Erythroblast (primary cell): ENCODE measurements at regions not wholly inside any gene's neighbourhood (a gene's known extent, or its start where the extent isn't known, plus 50 kb on each side); places are given as distances from the start of the nearest gene placed in this dataset.

Experiments used
- GATA1 ChIP-seq: IDR thresholded peaks from 2 replicates; pipeline ENCODE4 v1.6.1; 2011; ENCODE audit warnings: low read depth, mild to moderate bottlenecking, control low read depth, low read length, moderate library complexity
- POLR2A ChIP-seq: IDR thresholded peaks from 2 replicates; pipeline ENCODE4 v1.6.1; 2011; ENCODE audit warnings: mild to moderate bottlenecking, low read length

DNA sequence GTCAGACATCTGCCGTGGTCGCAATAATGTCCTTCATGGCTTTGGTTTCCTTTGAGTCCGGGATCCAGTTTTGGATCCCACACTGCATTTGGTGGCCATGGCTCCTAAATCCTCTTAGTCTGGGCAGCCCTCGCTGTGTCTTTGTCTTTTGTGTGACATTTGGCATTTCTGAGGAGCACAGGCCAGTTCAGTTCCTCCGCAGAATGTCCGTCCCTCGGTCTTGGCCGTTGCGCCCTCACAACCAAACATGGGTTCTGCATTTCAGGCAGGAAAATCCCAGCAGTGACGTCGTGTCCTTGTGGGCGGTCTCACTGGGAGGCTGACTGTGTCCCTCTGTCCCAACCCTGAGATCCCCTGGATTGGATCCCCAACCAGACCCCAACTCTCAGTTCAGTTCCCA, 172.9 kb upstream of the PPP1R26 start:
- TF ChIP-seq POLR2A (no peak), GATA1 (no peak)
